Peyer's patch (tissue), 4 donors: ENCODE measurements at regions not wholly inside any gene's neighbourhood (a gene's known extent, or its start where the extent isn't known, plus 50 kb on each side); places are given as distances from the start of the nearest gene placed in this dataset.

Source experiments
- POLR2A ChIP-seq, 2 donors: fragments of 450-650 bp; IDR thresholded peaks; one replicate each; pipeline ENCODE4 v1.5.1; 2017; ENCODE audit warnings: antibody characterized with exemption in 2 of 2, mild to moderate bottlenecking in 2 of 2, moderate library complexity in 2 of 2
- TF ChIP-seq, protein P1 (sequence below), 6 experiments: fragments of 450-650 bp in 4 of 6; fragments of 200-600 bp in 2 of 6; sonication (generic) in 1 of 6; IDR thresholded peaks; one replicate each; pipeline ENCODE4 v1.5.1; 2017 to 2019; ENCODE audit warnings: antibody characterized with exemption in 6 of 6, mild to moderate bottlenecking in 3 of 6, moderate library complexity in 1 of 6

DNA sequence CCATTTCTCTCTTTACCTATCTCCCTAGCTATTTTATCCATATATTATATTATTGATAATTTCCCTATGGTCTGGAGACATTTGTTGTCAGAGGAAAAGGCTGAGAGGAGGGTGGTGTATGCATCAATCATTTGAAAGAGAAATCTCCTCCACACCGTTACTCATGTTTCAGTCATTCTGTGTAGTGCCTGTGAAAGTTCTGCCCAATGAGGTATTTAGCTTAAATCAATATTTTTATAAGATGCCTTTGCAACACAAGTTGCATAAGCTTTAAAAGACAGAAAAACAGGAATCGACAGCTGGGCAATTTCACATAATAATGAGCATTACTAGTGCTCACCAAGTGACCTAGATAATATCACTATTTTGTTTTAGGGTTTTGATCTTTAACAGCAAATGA, 363.7 kb upstream of the FSIP2 start:
- TF ChIP-seq, protein P1, sequence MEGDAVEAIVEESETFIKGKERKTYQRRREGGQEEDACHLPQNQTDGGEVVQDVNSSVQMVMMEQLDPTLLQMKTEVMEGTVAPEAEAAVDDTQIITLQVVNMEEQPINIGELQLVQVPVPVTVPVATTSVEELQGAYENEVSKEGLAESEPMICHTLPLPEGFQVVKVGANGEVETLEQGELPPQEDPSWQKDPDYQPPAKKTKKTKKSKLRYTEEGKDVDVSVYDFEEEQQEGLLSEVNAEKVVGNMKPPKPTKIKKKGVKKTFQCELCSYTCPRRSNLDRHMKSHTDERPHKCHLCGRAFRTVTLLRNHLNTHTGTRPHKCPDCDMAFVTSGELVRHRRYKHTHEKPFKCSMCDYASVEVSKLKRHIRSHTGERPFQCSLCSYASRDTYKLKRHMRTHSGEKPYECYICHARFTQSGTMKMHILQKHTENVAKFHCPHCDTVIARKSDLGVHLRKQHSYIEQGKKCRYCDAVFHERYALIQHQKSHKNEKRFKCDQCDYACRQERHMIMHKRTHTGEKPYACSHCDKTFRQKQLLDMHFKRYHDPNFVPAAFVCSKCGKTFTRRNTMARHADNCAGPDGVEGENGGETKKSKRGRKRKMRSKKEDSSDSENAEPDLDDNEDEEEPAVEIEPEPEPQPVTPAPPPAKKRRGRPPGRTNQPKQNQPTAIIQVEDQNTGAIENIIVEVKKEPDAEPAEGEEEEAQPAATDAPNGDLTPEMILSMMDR (IDR thresholded peaks at IDR 0.05), result no peak
- TF ChIP-seq POLR2A (IDR thresholded peaks at IDR 0.05), result no peak
